HEK293 (cell line): ENCODE measurements at regions not wholly inside any gene's neighbourhood (a gene's known extent, or its start where the extent isn't known, plus 50 kb on each side); places are given as distances from the start of the nearest gene placed in this dataset.

ENCODE experiments used
- CTCF ChIA-PET: fragments of 350-600 bp; formaldehyde crosslinking; extraction: SDS; loops from one replicate; lab custom pipeline; 2021; ENCODE audit warnings: antibody characterized with exemption; lab: Yijun Ruan, JAX
- POLR2A ChIA-PET: fragments of 300-600 bp; formaldehyde crosslinking; extraction: SDS; loops from one replicate; lab custom pipeline; 2020; ENCODE audit warnings: antibody characterized with exemption, inconsistent platforms; lab: Yijun Ruan, JAX
- H3K27ac ChIP-seq: fragments of 200-500 bp; sonication (Bioruptor generic); 2 replicates; pipeline ENCODE4 v1.5.1; 2014; ENCODE audit warnings: low read depth, low read length, control low read depth, inconsistent platforms; ENCODE audit errors: extremely low read depth
- H3K36me3 ChIP-seq, 2 experiments: fragments of 200-500 bp in 1 of 2; sonication (Bioruptor generic) in 1 of 2; 1 replicate in 1 of 2; 2 replicates in 1 of 2; pipeline ENCODE4 v1.5.1; 2014 to 2017; ENCODE audit warnings: inconsistent platforms in 2 of 2, low read length in 2 of 2; ENCODE audit not compliant: control insufficient read depth in 2 of 2, insufficient read depth in 1 of 2
- H3K4me1 ChIP-seq: fragments of 200-500 bp; sonication (Bioruptor generic); 2 replicates; pipeline ENCODE4 v1.5.1; 2014; ENCODE audit warnings: mild to moderate bottlenecking, low read length, inconsistent platforms; ENCODE audit not compliant: control insufficient read depth, insufficient read depth
- H3K4me3 ChIP-seq: 2 replicates; pipeline ENCODE4 v1.5.1; 2011; ENCODE audit warnings: low read depth, mild to moderate bottlenecking, control low read depth, low read length, moderate library complexity
- H3K9me3 ChIP-seq: fragments of 200-500 bp; sonication (Bioruptor generic); 2 replicates; pipeline ENCODE4 v1.5.1; 2014; ENCODE audit warnings: low read depth, low read length, inconsistent platforms; ENCODE audit not compliant: control insufficient read depth, insufficient read depth
- FEZF1 ChIP-seq: fragments of 450-650 bp; formaldehyde crosslinking; IDR thresholded peaks from 2 replicates; pipeline ENCODE4 v1.5.1; 2016; ENCODE audit warnings: missing biosample characterization, missing genetic modification characterization
- SCRT2 ChIP-seq: fragments of 450-650 bp; formaldehyde crosslinking; IDR thresholded peaks from 2 replicates; pipeline ENCODE4 v1.5.1; 2016; ENCODE audit warnings: missing biosample characterization, missing genetic modification characterization
- ZNF112 ChIP-seq: fragments of 450-650 bp; formaldehyde crosslinking; IDR thresholded peaks from 2 replicates; pipeline ENCODE4 v1.5.0; 2017; ENCODE audit warnings: missing biosample characterization, missing genetic modification characterization
- ZNF2 ChIP-seq: fragments of 450-650 bp; formaldehyde crosslinking; IDR thresholded peaks from 2 replicates; pipeline ENCODE4 v1.5.1; 2016; ENCODE audit warnings: missing biosample characterization, missing genetic modification characterization
- ZNF211 ChIP-seq: fragments of 450-650 bp; formaldehyde crosslinking; IDR thresholded peaks from 2 replicates; pipeline ENCODE4 v1.5.1; 2016; ENCODE audit warnings: low read depth, missing biosample characterization, missing genetic modification characterization
- ZNF248 ChIP-seq: fragments of 450-650 bp; formaldehyde crosslinking; IDR thresholded peaks from 2 replicates; pipeline ENCODE4 v1.5.1; 2017; ENCODE audit warnings: missing biosample characterization, missing genetic modification characterization
- ZNF274 ChIP-seq, 2 experiments: fragments of 200-500 bp in 1 of 2; fragments of 450-650 bp in 1 of 2; sonication (Bioruptor generic) in 1 of 2; formaldehyde crosslinking in 1 of 2; IDR thresholded peaks; 2 replicates each; pipeline versions ENCODE4 v1.5.1 to v1.6.1; 2014 to 2016; ENCODE audit warnings: borderline replicate concordance in 1 of 2, inconsistent platforms in 1 of 2, low read length in 1 of 2, missing biosample characterization in 1 of 2, missing genetic modification characterization in 1 of 2
- ZNF280D ChIP-seq: fragments of 450-650 bp; formaldehyde crosslinking; IDR thresholded peaks from 2 replicates; pipeline ENCODE4 v1.5.1; 2016; ENCODE audit warnings: missing biosample characterization, missing genetic modification characterization
- ZNF302 ChIP-seq: fragments of 450-650 bp; formaldehyde crosslinking; IDR thresholded peaks from 2 replicates; pipeline ENCODE4 v1.5.1; 2016; ENCODE audit warnings: missing biosample characterization, missing genetic modification characterization, low read depth
- ZNF48 ChIP-seq: fragments of 450-650 bp; formaldehyde crosslinking; IDR thresholded peaks from 2 replicates; pipeline ENCODE4 v1.5.1; 2016; ENCODE audit warnings: missing biosample characterization, missing genetic modification characterization
- ZNF501 ChIP-seq: fragments of 450-650 bp; formaldehyde crosslinking; IDR thresholded peaks from 2 replicates; pipeline ENCODE4 v1.5.1; 2016; ENCODE audit warnings: missing biosample characterization, missing genetic modification characterization
- ZNF548 ChIP-seq: fragments of 450-650 bp; formaldehyde crosslinking; IDR thresholded peaks from 2 replicates; pipeline ENCODE4 v1.5.1; 2016; ENCODE audit warnings: missing biosample characterization, missing genetic modification characterization
- ZNF610 ChIP-seq: fragments of 450-650 bp; formaldehyde crosslinking; IDR thresholded peaks from 2 replicates; pipeline ENCODE4 v1.5.1; 2016; ENCODE audit warnings: missing biosample characterization, missing genetic modification characterization, borderline replicate concordance
- ZNF621 ChIP-seq: fragments of 450-650 bp; formaldehyde crosslinking; IDR thresholded peaks from 2 replicates; pipeline ENCODE4 v1.5.1; 2017; ENCODE audit warnings: missing biosample characterization, missing genetic modification characterization
- ZNF747 ChIP-seq: fragments of 450-650 bp; formaldehyde crosslinking; IDR thresholded peaks from 2 replicates; pipeline ENCODE4 v1.5.1; 2016; ENCODE audit warnings: missing biosample characterization, missing genetic modification characterization
- ZNF792 ChIP-seq: fragments of 450-650 bp; formaldehyde crosslinking; IDR thresholded peaks from 2 replicates; pipeline ENCODE4 v1.5.1; 2016; ENCODE audit warnings: missing biosample characterization, missing genetic modification characterization
- TF ChIP-seq, protein P1 (sequence below): fragments of 450-650 bp; formaldehyde crosslinking; conservative IDR thresholded peaks from 2 replicates; pipeline ENCODE4 v1.5.1; 2016; ENCODE audit warnings: low read depth, missing biosample characterization, missing genetic modification characterization
- TF ChIP-seq, protein P2 (sequence below): fragments of 450-650 bp; formaldehyde crosslinking; IDR thresholded peaks from 2 replicates; pipeline ENCODE4 v1.5.1; 2016; ENCODE audit warnings: missing biosample characterization, missing genetic modification characterization
- TF ChIP-seq, protein P3 (sequence below): fragments of 450-650 bp; formaldehyde crosslinking; IDR thresholded peaks from 2 replicates; pipeline ENCODE4 v1.5.1; 2016; ENCODE audit warnings: missing biosample characterization, missing genetic modification characterization

DNA sequence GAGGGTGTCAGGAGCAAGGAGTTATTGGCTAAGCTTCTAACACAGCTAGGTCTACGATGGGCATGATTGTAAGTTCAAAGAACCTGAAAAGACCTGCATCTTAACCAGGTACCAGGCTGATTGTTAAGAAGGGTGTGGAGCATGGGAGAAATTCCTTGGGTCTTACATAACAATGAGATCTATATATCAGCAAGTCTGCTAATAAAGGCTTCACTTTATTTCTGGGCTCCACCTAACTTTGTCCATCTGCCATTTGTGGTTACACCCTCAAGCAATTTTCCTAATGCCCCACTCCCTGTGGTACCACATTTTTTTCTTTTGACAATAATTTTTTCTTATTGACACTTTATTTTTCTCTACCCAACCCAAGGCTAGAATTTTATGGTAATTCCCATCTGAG is 223.5 kb upstream of the JAG1 start (continued):
- TF ChIP-seq ZNF280D (tag by site-specific recombination) = no peak
- no peak for TF ChIP-seq ZNF274 (IDR thresholded peaks at IDR 0.05; ENCODE audit: low read length)
- no peak for TF ChIP-seq ZNF274 (tag by site-specific recombination; IDR thresholded peaks at IDR 0.05; ENCODE audit: borderline replicate concordance)

- Histone ChIP-seq H3K4me1 (no peaks in the 10 kb centered on the region), H3K9me3 (no peaks in the 10 kb centered on the region), H3K36me3 (no peaks in the 10 kb centered on the region), H3K27ac (no peak overlapping the region), H3K4me3 (no peak overlapping the region)
- ChIA-PET CTCF (interaction anchor here (0.6 kb wide), 1 partner anchor 345 kb away, joined by 3 read pairs; no protein-coding TSS in a partner anchor), POLR2A (no interaction called here)
- TF ChIP-seq, protein P1, sequence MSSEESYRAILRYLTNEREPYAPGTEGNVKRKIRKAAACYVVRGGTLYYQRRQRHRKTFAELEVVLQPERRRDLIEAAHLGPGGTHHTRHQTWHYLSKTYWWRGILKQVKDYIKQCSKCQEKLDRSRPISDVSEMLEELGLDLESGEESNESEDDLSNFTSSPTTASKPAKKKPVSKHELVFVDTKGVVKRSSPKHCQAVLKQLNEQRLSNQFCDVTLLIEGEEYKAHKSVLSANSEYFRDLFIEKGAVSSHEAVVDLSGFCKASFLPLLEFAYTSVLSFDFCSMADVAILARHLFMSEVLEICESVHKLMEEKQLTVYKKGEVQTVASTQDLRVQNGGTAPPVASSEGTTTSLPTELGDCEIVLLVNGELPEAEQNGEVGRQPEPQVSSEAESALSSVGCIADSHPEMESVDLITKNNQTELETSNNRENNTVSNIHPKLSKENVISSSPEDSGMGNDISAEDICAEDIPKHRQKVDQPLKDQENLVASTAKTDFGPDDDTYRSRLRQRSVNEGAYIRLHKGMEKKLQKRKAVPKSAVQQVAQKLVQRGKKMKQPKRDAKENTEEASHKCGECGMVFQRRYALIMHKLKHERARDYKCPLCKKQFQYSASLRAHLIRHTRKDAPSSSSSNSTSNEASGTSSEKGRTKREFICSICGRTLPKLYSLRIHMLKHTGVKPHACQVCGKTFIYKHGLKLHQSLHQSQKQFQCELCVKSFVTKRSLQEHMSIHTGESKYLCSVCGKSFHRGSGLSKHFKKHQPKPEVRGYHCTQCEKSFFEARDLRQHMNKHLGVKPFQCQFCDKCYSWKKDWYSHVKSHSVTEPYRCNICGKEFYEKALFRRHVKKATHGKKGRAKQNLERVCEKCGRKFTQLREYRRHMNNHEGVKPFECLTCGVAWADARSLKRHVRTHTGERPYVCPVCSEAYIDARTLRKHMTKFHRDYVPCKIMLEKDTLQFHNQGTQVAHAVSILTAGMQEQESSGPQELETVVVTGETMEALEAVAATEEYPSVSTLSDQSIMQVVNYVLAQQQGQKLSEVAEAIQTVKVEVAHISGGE (tag by site-specific recombination) = no peak
- no peak for TF ChIP-seq ZNF112 (tag by site-specific recombination)
- no peak for TF ChIP-seq ZNF248 (tag by site-specific recombination)
- no peak for TF ChIP-seq ZNF302
- no peak for TF ChIP-seq FEZF1 (tag by site-specific recombination)
- TF ChIP-seq ZNF2 = no peak
- TF ChIP-seq ZNF501 = no peak
- no peak for TF ChIP-seq ZNF48
- no peak for TF ChIP-seq ZNF610
- TF ChIP-seq, protein P2, sequence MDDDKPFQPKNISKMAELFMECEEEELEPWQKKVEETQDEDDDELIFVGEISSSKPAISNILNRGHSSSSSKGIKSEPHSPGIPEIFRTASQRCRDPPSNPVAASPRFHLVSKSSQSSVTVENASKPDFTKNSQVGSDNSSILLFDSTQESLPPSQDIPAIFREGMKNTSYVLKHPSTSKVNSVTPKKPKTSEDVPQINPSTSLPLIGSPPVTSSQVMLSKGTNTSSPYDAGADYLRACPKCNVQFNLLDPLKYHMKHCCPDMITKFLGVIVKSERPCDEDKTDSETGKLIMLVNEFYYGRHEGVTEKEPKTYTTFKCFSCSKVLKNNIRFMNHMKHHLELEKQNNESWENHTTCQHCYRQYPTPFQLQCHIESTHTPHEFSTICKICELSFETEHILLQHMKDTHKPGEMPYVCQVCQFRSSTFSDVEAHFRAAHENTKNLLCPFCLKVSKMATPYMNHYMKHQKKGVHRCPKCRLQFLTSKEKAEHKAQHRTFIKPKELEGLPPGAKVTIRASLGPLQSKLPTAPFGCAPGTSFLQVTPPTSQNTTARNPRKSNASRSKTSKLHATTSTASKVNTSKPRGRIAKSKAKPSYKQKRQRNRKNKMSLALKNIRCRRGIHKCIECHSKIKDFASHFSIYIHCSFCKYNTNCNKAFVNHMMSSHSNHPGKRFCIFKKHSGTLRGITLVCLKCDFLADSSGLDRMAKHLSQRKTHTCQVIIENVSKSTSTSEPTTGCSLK (tag by site-specific recombination) = no peak
- no peak for TF ChIP-seq ZNF792 (tag by site-specific recombination)
- TF ChIP-seq, protein P3, sequence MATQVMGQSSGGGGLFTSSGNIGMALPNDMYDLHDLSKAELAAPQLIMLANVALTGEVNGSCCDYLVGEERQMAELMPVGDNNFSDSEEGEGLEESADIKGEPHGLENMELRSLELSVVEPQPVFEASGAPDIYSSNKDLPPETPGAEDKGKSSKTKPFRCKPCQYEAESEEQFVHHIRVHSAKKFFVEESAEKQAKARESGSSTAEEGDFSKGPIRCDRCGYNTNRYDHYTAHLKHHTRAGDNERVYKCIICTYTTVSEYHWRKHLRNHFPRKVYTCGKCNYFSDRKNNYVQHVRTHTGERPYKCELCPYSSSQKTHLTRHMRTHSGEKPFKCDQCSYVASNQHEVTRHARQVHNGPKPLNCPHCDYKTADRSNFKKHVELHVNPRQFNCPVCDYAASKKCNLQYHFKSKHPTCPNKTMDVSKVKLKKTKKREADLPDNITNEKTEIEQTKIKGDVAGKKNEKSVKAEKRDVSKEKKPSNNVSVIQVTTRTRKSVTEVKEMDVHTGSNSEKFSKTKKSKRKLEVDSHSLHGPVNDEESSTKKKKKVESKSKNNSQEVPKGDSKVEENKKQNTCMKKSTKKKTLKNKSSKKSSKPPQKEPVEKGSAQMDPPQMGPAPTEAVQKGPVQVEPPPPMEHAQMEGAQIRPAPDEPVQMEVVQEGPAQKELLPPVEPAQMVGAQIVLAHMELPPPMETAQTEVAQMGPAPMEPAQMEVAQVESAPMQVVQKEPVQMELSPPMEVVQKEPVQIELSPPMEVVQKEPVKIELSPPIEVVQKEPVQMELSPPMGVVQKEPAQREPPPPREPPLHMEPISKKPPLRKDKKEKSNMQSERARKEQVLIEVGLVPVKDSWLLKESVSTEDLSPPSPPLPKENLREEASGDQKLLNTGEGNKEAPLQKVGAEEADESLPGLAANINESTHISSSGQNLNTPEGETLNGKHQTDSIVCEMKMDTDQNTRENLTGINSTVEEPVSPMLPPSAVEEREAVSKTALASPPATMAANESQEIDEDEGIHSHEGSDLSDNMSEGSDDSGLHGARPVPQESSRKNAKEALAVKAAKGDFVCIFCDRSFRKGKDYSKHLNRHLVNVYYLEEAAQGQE (tag by site-specific recombination) = no peak
- TF ChIP-seq ZNF548 (tag by site-specific recombination) = no peak
- TF ChIP-seq SCRT2 (tag by site-specific recombination) = no peak
- no peak for TF ChIP-seq ZNF211 (tag by site-specific recombination)
- TF ChIP-seq ZNF621 (tag by site-specific recombination) = no peak
- TF ChIP-seq ZNF747 = no peak
These were observed 224.8 kb upstream of the JAG1 start for GRCh38 chr20:10898552-10898951.
